Body of pancreas (tissue), 4 donors: ENCODE measurements at regions not wholly inside any gene's neighbourhood (a gene's known extent, or its start where the extent isn't known, plus 50 kb on each side); places are given as distances from the start of the nearest gene placed in this dataset.

Source experiments
- ATAC-seq: fragments of 150-250 bp; one replicate; pipeline ENCODE4 v1.9.1; 2016
- DNase-seq, 4 donors: peaks; one replicate each; pipeline ENCODE4 v3.0.0-alpha.2; 2019
- H3K27ac ChIP-seq, 4 donors: fragments of 200-600 bp; sonication (generic); 1 replicate in 3 of 4; 2 replicates in 1 of 4; pipeline versions ENCODE4 v1.5.1 to v1.6.1; 2016 to 2019; ENCODE audit warnings: mild to moderate bottlenecking in 1 of 4, mixed read lengths in 1 of 4, moderate library complexity in 1 of 4
- H3K27me3 ChIP-seq, 2 donors: fragments of 200-600 bp; sonication (generic); one replicate each; pipeline ENCODE4 v1.6.0; 2016; ENCODE audit warnings: mild to moderate bottlenecking in 1 of 2
- H3K36me3 ChIP-seq, 2 donors: fragments of 200-600 bp; sonication (generic); replicated peaks in 1 of 2; 2 replicates each; pipeline ENCODE4 v1.5.1; 2016; ENCODE audit warnings: low read depth in 2 of 2; ENCODE audit not compliant: insufficient read depth in 1 of 2
- H3K4me1 ChIP-seq: fragments of 200-600 bp; sonication (generic); one replicate; pipeline ENCODE4 v1.6.0; 2016
- H3K4me3 ChIP-seq, 2 donors: fragments of 200-600 bp; sonication (generic); 1 replicate in 1 of 2; 2 replicates in 1 of 2; pipeline ENCODE4 v1.5.1; 2016 to 2019
- H3K9me3 ChIP-seq, 3 donors: fragments of 200-600 bp; sonication (generic); 1 replicate in 2 of 3; 2 replicates in 1 of 3; pipeline ENCODE4 v1.5.1; 2016
- CTCF ChIP-seq, 7 experiments: fragments of 450-650 bp in 4 of 7; fragments of 200-600 bp in 3 of 7; sonication (generic) in 3 of 7; IDR thresholded peaks; one replicate each; pipeline ENCODE4 v1.5.1; 2016 to 2019; ENCODE audit warnings: antibody characterized with exemption in 7 of 7
- POLR2A ChIP-seq, 3 donors: fragments of 450-650 bp; IDR thresholded peaks; one replicate each; pipeline ENCODE4 v1.6.1; 2016; ENCODE audit warnings: antibody characterized with exemption in 3 of 3, mild to moderate bottlenecking in 2 of 3
- WGBS, 2 donors: methylation state at CpG; one replicate each; pipeline ENCODE4 v1.1.5; 2017; 5-methylcytosine and 5-hydroxymethylcytosine counted together
- intact Hi-C: fragments of 100-400 bp; cut with DNase I; formaldehyde crosslinking; loops from one replicate; pipeline ENCODE4 v1.15.1; 2023

DNA sequence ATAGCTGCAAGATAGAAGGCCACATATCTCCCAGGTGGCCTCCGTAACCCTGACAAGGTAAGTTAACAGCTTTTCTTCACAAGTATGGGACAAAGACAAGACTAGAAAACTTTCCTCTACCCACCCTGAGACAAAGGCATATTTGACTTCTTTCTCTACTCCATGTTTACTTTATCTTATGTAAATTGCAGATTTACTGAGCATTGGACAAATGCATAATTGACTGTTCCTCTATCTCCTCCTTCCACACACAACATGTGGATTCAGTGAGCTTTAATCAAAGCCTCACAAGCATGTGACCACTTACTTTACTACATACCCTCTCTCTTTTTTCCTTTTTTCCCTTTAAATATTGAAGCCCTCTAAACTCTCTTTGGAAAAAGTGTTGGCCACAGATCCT, 289.1 kb upstream of the TMTC1 start:
- no peaks in the 10 kb centered on the region for H3K9me3 ChIP-seq
- intact Hi-C loops: no loop called here
- no peak overlapping the region for H3K27ac ChIP-seq
- no peak for DNase-seq
- H3K4me1 ChIP-seq: no peaks in the 10 kb centered on the region
- no peaks in the 10 kb centered on the region for H3K36me3 ChIP-seq
- no peak overlapping the region for H3K4me3 ChIP-seq
- ATAC-seq: no peak
- 77 to 79% methylated on average over 1 of the region's 1 CpG for WGBS, 2 donors
- H3K27me3 ChIP-seq: no peaks in the 10 kb centered on the region
- no peak for TF ChIP-seq CTCF (IDR thresholded peaks at IDR 0.05)
- no peak for TF ChIP-seq POLR2A (IDR thresholded peaks at IDR 0.05)

DNA sequence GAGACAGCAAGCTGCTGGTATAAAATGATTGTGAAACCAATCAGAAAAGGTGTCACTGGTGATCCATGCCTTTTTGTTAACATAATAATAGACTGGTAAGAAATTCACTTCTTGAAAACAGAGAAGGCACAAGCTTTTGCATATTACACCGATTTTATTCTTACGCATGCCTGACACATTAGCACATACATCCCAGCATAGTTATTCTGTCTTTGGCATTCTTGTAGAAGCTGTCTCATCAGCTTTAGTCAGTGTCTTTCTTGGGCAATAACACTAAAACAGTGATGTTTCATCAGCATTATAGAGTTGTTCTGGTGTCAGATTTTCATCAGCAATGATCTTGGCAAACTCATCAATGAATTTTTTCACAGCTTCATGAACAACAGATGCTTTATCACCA, 283.4 kb upstream of the TMTC1 start:
- ATAC-seq (no peak), DNase-seq (no peak)
- intact Hi-C loops: no loop called here
- Histone ChIP-seq H3K36me3 (no peaks in the 10 kb centered on the region), H3K4me3 (no peak overlapping the region), H3K27me3 (no peaks in the 10 kb centered on the region), H3K27ac (no peak overlapping the region), H3K4me1 (no peaks in the 10 kb centered on the region), H3K9me3 (no peaks in the 10 kb centered on the region)
- 81 to 98% methylated on average over 2 of the region's 2 CpGs for WGBS, 2 donors
- TF ChIP-seq CTCF (IDR thresholded peaks at IDR 0.05) (no peak), POLR2A (IDR thresholded peaks at IDR 0.05) (no peak)

- DNase-seq (no peak), ATAC-seq (no peak)
- Histone ChIP-seq H3K4me1 (no peaks in the 10 kb centered on the region), H3K4me3 (no peak overlapping the region), H3K27ac (no peak overlapping the region), H3K27me3 (no peaks in the 10 kb centered on the region), H3K36me3 (no peaks in the 10 kb centered on the region), H3K9me3 (no peaks in the 10 kb centered on the region)
- TF ChIP-seq POLR2A (IDR thresholded peaks at IDR 0.05): no peak
- no peak for TF ChIP-seq CTCF (IDR thresholded peaks at IDR 0.05)
- WGBS, 2 donors: 60 to 62% methylated on average over 2 of the region's 2 CpGs
- intact Hi-C loops: no loop called here
These were observed 281.2 kb upstream of the TMTC1 start for GRCh38 chr12:30064906-30065305.

DNA sequence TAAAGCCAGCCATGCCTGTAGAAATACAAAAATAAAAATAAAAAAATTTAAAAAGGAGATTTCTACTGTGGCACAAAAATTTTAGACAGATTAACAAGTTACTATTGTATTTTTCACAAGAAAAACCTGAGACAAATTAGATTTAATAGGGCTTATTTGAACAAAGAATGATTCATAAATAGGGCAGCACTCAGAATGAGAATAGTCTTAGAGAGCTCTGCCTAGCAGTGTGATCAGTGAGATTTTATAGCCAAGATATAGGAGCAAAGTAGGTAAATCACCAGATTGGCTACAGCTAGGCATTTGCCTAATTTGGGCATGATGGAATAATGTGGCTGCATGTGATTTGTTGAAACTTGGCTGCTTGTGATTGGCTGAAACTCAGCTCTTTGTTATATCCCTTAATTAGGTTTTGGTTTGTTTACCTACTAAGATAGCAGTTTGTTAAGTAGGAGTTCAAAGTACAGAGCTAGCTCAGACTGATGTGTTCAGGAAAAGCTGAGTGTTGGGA, 279.7 kb upstream of the TMTC1 start:
- Histone ChIP-seq H3K4me1 (no peaks in the 10 kb centered on the region), H3K27ac (no peak overlapping the region), H3K36me3 (no peaks in the 10 kb centered on the region), H3K9me3 (no peaks in the 10 kb centered on the region), H3K4me3 (no peak overlapping the region), H3K27me3 (no peaks in the 10 kb centered on the region)
- intact Hi-C loops: no loop called here
- ATAC-seq: no peak
- DNase-seq: no peak
- TF ChIP-seq CTCF (IDR thresholded peaks at IDR 0.05) (no peak), POLR2A (IDR thresholded peaks at IDR 0.05) (no peak)

DNA sequence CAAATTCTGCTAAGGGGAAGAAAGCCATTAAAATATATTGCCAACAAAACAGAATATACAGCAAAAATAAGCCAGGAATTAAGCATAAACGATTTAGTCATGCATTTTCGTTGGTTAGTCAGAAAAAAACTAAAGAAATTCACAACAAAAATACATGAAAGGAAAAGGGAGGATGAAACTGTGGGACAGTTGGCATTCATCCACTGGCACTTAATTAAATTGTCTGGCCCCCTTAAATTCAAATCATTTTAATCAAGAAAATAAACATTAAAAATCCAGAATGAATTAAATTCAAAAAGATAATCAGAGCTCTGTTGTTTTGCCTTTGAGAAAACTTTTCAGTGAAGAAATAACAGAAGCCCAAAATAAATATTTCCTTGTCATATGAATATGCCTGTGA, 264.6 kb upstream of the TMTC1 start:
- intact Hi-C loops: no loop called here
- H3K9me3 ChIP-seq: no peaks in the 10 kb centered on the region
- no peaks in the 10 kb centered on the region for H3K4me1 ChIP-seq
- H3K36me3 ChIP-seq: no peaks in the 10 kb centered on the region
- no peak for DNase-seq
- H3K4me3 ChIP-seq: no peak overlapping the region
- no peak overlapping the region for H3K27ac ChIP-seq
- TF ChIP-seq CTCF (IDR thresholded peaks at IDR 0.05): no peak
- TF ChIP-seq POLR2A (IDR thresholded peaks at IDR 0.05): no peak
- 38 to 54% methylated on average over 2 of the region's 2 CpGs for WGBS, 2 donors
- H3K27me3 ChIP-seq: no peaks in the 10 kb centered on the region
- ATAC-seq: no peak
